Vagina (tissue), 2 donors: ENCODE measurements at regions not wholly inside any gene's neighbourhood (a gene's known extent, or its start where the extent isn't known, plus 50 kb on each side); places are given as distances from the start of the nearest gene placed in this dataset.

Source experiments
- CTCF ChIP-seq, 3 experiments: fragments of 450-650 bp in 2 of 3; fragments of 200-600 bp in 1 of 3; sonication (generic) in 1 of 3; IDR thresholded peaks; one replicate each; pipeline ENCODE4 v1.5.1; 2017 to 2019; ENCODE audit warnings: antibody characterized with exemption in 3 of 3, mild to moderate bottlenecking in 2 of 3, moderate library complexity in 2 of 3
- POLR2A ChIP-seq, 2 donors: fragments of 450-650 bp; IDR thresholded peaks; one replicate each; pipeline ENCODE4 v1.6.1; 2017; ENCODE audit warnings: antibody characterized with exemption in 2 of 2, mild to moderate bottlenecking in 2 of 2, moderate library complexity in 2 of 2

- no peak for TF ChIP-seq CTCF (IDR thresholded peaks at IDR 0.05)
- no peak for TF ChIP-seq POLR2A (IDR thresholded peaks at IDR 0.05)
Observed at GRCh38 chr6:76892542-76892941, 570.7 kb downstream of the HTR1B start.
